RWPE1 (cell line): ENCODE measurements at regions not wholly inside any gene's neighbourhood (a gene's known extent, or its start where the extent isn't known, plus 50 kb on each side); places are given as distances from the start of the nearest gene placed in this dataset.

Experiments
- CTCF ChIA-PET: fragments of 350-600 bp; sonication (Branson Sonifier 250); formaldehyde crosslinking; extraction: SDS; loops from one replicate; lab custom pipeline; 2021; lab: Yijun Ruan, JAX
- POLR2A ChIA-PET: fragments of 400-600 bp; formaldehyde crosslinking; extraction: SDS; loops from one replicate; lab custom pipeline; 2020; ENCODE audit warnings: antibody characterized with exemption; ENCODE audit not compliant: low non-redundant PET; lab: Yijun Ruan, JAX
- DNase-seq: peaks from one replicate; pipeline ENCODE4 v3.0.0; 2012; ENCODE audit warnings: low spot score
- H3K27ac ChIP-seq: fragments of 450-650 bp; 2 replicates; pipeline ENCODE4 v1.5.1; 2017
- CTCF ChIP-seq: fragments of 450-650 bp; conservative IDR thresholded peaks from 2 replicates; pipeline ENCODE4 v1.5.1; 2017; ENCODE audit warnings: low read depth, mild to moderate bottlenecking

- ChIA-PET CTCF (interaction anchor here (0.6 kb wide), 1 partner anchor 15 kb away, joined by 3 read pairs; no protein-coding TSS in a partner anchor), POLR2A (no interaction called here)
- H3K27ac ChIP-seq, result no peak overlapping the region
- DNase-seq, result no peak
- no peak for TF ChIP-seq CTCF
Measured at GRCh38 chr1:201753492-201753891, 75.5 kb upstream of the IPO9 start.

GRCh38 chr1:201754353-201754752 is 74.6 kb upstream of the IPO9 start:
- POLR2A ChIA-PET, result no interaction called here
- CTCF ChIA-PET, result no interaction called here
- no peak for TF ChIP-seq CTCF
- no peak for DNase-seq
- H3K27ac ChIP-seq, result no peak overlapping the region

GRCh38 chr1:201755200-201755599 is 73.8 kb upstream of the IPO9 start:
- no peak overlapping the region for H3K27ac ChIP-seq
- no peak for TF ChIP-seq CTCF
- DNase-seq, result no peak
- POLR2A ChIA-PET, result no interaction called here
- CTCF ChIA-PET, result interaction anchor here (0.6 kb wide), 1 partner anchor 52 kb away, joined by 3 read pairs; no protein-coding TSS in a partner anchor

GRCh38 chr1:201756406-201756805 is 72.6 kb upstream of the IPO9 start:
- ChIA-PET CTCF (interaction anchor here (0.8 to 1.2 kb wide), 2 partner anchors 13 to 37 kb away, joined by 3 read pairs; no protein-coding TSS in a partner anchor), POLR2A (no interaction called here)
- no peak overlapping the region for H3K27ac ChIP-seq
- DNase-seq, result no peak
- no peak for TF ChIP-seq CTCF

- ChIA-PET CTCF (interaction anchor here (0.7 to 1.3 kb wide), 6 partner anchors 13 to 492 kb away, joined by 3 to 4 read pairs (median 3); no protein-coding TSS in a partner anchor), POLR2A (no interaction called here)
- H3K27ac ChIP-seq, result no peak overlapping the region
- TF ChIP-seq CTCF, result no peak
- DNase-seq, result no peak
Measured at GRCh38 chr1:201758499-201759050, 70.4 kb upstream of the IPO9 start.

GRCh38 chr1:201759194-201759815 is 69.7 kb upstream of the IPO9 start:
- no peak overlapping the region for H3K27ac ChIP-seq
- POLR2A ChIA-PET, result no interaction called here
- DNase-seq, result no peak
- CTCF ChIA-PET, result interaction anchor here (0.7 to 1.5 kb wide), 8 partner anchors 12 to 491 kb away, joined by 3 to 6 read pairs (median 3); no protein-coding TSS in a partner anchor
- TF ChIP-seq CTCF, result no peak
